Activated naive CD4-positive, alpha-beta T cell treated with anti-CD3 and anti-CD28 coated beads, Interleukin-2, amount 50 U/mL, for 16 hours (primary cell): ENCODE measurements at regions not wholly inside any gene's neighbourhood (a gene's known extent, or its start where the extent isn't known, plus 50 kb on each side); places are given as distances from the start of the nearest gene placed in this dataset.

Source experiments
- DNase-seq: peaks from one replicate; pipeline ENCODE4 v3.0.0-alpha.2; 2020

DNA sequence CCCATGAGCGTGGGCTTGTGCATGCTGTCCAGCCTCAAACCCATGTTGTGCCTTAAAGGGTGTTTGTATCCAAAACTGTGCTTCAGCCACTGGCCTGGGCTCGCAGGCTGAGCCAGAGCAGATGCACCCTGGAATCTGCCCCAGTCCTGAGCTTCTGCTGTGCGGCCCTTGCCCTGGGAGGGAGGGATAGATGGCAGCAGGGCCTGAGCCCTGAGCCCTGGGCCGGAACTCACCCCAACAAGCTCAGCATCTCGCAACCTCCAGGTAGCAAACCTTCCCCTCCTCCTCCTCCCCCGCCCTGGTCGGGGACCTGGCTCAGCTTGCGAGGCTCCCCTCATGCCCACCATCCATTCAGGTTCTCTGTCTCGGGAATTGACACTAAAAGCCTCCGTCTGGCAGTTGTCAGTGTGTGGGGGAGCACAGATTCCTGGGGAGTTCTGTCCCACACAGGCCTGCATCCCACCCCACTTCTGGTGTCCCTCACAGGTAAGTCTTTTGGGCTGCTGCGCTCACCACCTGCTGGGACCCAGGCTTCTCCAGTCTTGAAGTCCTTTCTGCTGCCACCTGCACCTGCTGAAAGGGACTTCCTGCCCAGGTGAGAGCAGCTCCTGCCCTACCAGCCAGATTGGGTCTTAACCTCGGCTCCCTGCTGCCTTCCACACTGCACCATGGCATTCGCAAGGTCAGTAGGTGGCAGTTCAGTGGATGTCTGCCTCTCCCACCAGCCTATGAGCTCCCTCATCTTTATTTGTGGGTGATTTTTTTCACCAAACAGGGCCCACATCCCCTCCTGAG, 55.2 kb upstream of the OLFM1 start:
- DNase-seq = no peak

DNA sequence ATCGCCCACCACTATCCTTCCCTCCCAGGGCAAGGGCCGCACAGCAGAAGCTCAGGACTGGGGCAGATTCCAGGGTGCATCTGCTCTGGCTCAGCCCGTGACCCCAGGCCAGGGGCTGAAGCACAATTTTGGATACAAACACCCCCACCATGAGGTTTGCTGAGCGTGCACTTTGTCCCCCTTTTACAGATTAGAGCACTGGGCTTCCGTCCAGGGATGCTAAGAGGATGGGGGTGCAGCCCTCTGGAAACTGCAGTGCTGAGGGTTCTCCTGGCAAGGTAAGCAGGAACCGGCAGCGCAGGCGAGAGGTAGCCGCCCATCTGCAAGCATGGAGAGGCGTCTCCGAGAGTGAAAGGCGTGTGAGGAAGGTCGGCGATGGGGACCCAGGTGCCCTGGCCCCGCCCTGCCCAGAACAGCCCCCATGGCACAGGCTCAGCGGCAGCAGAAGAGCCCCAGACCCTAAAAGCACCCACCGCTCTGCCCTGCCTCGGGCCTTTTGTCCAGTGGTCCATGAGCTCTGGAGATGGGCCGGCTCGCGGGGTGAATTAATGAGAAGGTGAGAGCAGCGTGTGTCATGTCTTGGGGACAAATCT, 54.5 kb upstream of the OLFM1 start:
- no peak for DNase-seq

DNA sequence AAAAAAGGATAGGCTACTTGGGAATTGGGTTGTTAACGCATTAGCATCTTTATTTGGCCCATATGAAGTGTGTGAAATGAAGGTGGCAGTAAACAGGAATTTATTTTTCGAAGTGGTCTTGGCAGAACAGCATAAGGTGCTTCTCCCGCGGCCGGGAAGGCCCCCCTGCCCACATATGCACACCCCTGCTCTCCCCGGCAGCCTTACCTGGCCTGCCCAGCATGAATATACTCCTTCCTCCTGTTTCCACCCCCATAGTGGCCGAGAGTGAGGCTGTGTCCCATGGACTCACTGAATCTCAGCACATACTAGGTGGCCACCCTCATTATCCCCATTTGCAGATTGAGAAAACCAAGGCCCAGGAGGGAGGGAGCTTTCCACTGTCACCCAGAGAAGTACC, 54.0 kb upstream of the OLFM1 start:
- no peak for DNase-seq

DNA sequence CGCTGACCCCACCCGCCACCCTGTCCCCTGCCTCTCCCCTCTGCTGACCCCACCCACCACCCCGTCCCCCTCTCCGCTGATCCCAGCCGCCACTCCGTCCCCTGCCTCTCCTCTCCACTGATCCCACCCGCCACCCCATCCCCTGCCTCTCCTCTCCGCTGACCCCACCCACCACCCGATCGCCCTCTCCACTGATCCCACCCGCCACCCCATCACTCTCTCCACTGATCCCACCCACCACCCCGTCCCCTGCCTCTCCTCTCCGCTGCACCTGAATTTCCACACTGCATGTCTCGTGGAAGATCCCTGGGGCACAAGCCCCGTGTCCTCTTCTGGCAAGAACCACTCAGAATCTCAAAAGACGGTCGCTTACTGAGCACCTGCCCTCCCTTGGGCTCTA, 53.4 kb upstream of the OLFM1 start:
- no peak for DNase-seq

DNA sequence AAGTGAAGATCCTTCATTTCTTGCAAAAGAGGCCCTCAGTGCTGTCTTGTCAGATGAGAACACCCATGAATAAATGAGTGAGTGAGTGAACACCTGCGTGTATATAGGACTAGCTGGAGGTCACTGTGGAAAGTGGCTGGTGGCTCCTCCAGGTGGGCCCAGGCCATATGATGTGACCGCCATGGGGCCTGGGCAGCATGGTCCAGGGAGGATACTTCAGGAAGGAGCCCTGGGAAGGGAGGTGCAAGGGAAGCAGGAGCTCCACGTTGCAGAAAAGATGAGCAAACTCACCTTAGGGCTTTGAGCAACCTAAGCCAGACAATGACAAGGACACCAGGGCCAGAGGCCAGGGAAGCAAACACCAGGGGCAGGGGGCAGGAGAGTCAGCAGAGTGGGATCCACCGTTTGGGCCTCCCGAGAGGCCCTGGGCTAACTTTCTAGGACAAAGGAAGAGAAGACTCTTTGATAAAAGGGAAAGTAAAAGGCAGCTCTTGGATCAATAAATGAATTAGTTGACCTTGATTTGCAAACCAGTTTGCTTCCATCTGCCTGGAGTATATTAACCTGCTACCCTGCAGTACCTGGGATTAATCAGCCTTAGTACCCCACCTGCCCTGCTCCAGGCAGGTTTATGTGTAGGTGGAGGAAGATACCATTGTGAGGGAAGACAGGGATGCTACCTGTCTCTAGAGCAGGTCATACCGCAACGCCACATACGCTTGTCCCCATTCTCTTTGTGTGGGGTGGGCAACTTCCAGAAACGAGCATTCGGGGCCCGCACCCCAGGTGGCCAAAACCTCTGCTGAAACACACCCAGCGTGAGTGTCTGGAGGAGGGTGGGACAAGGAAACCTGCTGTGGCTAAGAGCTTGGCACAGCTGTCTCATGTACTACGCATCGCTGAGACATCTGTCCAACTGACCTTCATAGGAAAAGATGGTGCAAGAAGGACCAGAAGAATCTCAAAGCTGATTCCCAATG, 51.4 kb upstream of the OLFM1 start:
- DNase-seq = no peak

DNA sequence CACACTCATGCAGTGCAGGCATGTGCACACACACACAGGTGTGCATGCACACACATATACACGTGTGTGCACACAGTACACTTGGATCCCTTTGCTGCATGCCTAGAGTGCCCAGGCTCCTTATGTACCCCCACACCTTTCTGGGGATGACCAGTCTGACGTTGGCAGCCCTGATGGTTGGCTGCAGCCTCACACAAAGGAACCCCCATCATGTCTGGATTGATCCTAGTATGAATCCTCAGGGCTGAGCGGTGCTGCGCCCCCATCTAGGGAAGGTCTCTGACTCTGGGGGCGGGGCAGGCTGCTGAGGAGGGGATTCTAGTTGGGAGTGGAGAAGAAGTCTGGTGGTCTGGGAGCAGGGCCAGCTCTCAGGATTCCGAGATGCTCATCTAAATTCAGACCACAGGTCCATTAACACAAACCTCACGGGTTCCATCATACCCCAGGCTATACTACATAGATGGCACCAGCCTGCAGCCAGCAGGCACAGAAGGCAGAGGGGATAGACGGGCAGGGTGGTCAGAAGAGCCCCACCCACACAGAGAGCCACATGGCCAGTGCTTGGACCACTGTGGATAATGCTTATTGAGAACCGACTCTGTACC, 50.5 kb upstream of the OLFM1 start:
- no peak for DNase-seq

DNA sequence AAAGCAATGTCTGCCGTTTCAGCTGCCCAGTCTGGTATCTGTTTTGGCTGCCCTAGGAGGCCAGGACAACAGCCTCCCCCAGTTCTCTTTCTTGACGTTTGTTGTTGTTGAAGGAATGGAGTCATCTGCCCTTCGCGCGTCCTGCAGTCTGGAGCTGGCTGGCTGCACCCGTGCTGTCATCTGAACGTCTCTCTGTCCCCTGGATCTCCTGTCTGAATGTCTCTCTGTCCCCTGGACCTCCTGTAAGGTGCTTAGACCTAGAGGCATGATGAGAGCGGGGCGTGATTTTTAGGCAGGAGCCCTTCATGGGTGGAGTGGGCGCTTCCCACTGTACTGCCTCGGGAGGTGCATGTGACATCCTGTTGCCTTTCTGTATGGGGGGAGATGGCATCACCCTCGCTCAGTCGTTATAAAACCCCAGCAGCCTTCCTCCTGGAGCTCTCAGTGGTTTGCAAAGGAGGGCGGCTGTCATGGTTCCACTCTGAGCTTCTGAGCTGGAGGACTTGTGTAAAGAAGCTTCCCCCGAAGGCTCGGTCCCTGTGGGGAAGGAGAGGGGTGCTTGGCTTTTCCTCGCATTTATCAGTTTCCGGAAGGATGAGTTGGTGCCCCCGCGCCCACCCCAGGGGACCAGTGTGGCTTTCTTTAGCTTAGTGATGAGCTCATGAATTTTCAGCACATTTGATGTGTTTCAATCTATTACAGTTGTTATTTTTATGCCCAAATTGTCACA, 49.8 kb upstream of the OLFM1 start:
- no peak for DNase-seq
